HL-60 (cell line): ENCODE measurements at regions not wholly inside any gene's neighbourhood (a gene's known extent, or its start where the extent isn't known, plus 50 kb on each side); places are given as distances from the start of the nearest gene placed in this dataset.

Experiments
- DNase-seq, 2 experiments: peaks; one replicate each; pipeline ENCODE4 v3.0.0-alpha.2; 2010 to 2020; ENCODE audit warnings: low read depth in 1 of 2, low spot score in 1 of 2
- H3K27ac ChIP-seq: fragments of 250-450 bp; sonication (Bioruptor Pico); replicated peaks from 2 replicates; pipeline ENCODE4 v1.5.1; 2020; ENCODE audit warnings: mild to moderate bottlenecking, moderate library complexity
- H3K27me3 ChIP-seq: fragments of 250-450 bp; sonication (Bioruptor Pico); 2 replicates; pipeline ENCODE4 v1.5.1; 2021; ENCODE audit warnings: mild to moderate bottlenecking, moderate library complexity; ENCODE audit not compliant: insufficient read depth, poor library complexity, severe bottlenecking
- H3K4me3 ChIP-seq: replicated peaks from 2 replicates; pipeline ENCODE4 v1.5.1; 2011; ENCODE audit warnings: mild to moderate bottlenecking, control low read depth, low read length; ENCODE audit not compliant: insufficient read depth
- CTCF ChIP-seq: IDR thresholded peaks from one replicate; pipeline ENCODE4 v1.5.1; 2011; ENCODE audit warnings: low read length, control low read depth, inconsistent platforms; ENCODE audit not compliant: insufficient read depth
- GABPA ChIP-seq: IDR thresholded peaks from 2 replicates; pipeline ENCODE4 v1.6.1; 2012; ENCODE audit warnings: low read depth
- POLR2AphosphoS5 ChIP-seq: IDR thresholded peaks from 2 replicates; pipeline ENCODE4 v1.6.1; 2012; ENCODE audit warnings: low read depth
- SPI1 ChIP-seq: IDR thresholded peaks from 2 replicates; pipeline ENCODE4 v1.6.1; 2012; ENCODE audit warnings: low read depth, mild to moderate bottlenecking, borderline replicate concordance
- TF ChIP-seq, protein P1 (sequence below): IDR thresholded peaks from 2 replicates; pipeline ENCODE4 v1.6.1; 2012; ENCODE audit warnings: low read depth; ENCODE audit not compliant: insufficient replicate concordance

- no peak for DNase-seq
- Histone ChIP-seq H3K27me3 (no peaks in the 10 kb centered on the region), H3K4me3 (no peak overlapping the region), H3K27ac (no peak overlapping the region)
- TF ChIP-seq POLR2AphosphoS5 (no peak), CTCF (no peak)
Observed at GRCh38 chr6:125512621-125513020, 210.9 kb upstream of the HDDC2 start.

DNA sequence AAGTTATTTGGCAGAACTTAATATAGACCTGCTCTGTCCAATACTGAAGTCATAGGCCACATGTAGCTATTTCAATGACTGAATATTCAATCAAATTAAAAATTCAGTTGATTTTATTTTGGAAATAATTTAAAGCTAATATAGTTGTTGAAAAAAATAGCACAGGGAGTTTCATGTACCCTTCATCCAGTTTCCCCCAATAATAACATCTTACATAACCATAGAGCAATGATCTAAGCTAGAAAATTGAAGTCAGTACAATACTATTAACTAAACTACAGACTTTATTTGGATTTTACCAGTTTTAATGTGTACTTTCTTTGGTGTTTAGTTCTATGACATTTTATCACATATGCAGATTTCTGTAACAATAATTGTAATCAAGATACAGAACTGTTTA is 212.2 kb upstream of the HDDC2 start:
- no peak overlapping the region for H3K27ac ChIP-seq
- TF ChIP-seq SPI1 (no peak), POLR2AphosphoS5 (no peak), CTCF (no peak), GABPA (no peak)
- TF ChIP-seq, protein P1, sequence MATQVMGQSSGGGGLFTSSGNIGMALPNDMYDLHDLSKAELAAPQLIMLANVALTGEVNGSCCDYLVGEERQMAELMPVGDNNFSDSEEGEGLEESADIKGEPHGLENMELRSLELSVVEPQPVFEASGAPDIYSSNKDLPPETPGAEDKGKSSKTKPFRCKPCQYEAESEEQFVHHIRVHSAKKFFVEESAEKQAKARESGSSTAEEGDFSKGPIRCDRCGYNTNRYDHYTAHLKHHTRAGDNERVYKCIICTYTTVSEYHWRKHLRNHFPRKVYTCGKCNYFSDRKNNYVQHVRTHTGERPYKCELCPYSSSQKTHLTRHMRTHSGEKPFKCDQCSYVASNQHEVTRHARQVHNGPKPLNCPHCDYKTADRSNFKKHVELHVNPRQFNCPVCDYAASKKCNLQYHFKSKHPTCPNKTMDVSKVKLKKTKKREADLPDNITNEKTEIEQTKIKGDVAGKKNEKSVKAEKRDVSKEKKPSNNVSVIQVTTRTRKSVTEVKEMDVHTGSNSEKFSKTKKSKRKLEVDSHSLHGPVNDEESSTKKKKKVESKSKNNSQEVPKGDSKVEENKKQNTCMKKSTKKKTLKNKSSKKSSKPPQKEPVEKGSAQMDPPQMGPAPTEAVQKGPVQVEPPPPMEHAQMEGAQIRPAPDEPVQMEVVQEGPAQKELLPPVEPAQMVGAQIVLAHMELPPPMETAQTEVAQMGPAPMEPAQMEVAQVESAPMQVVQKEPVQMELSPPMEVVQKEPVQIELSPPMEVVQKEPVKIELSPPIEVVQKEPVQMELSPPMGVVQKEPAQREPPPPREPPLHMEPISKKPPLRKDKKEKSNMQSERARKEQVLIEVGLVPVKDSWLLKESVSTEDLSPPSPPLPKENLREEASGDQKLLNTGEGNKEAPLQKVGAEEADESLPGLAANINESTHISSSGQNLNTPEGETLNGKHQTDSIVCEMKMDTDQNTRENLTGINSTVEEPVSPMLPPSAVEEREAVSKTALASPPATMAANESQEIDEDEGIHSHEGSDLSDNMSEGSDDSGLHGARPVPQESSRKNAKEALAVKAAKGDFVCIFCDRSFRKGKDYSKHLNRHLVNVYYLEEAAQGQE, result no peak
- no peak for DNase-seq
- H3K4me3 ChIP-seq, result no peak overlapping the region
- H3K27me3 ChIP-seq, result no peaks in the 10 kb centered on the region

- Histone ChIP-seq H3K27me3 (peaks cover 4% of the 10 kb centered on the region), H3K27ac (no peak overlapping the region), H3K4me3 (no peak overlapping the region)
- no peak for DNase-seq
- TF ChIP-seq, protein P1, result no peak
- no peak for TF ChIP-seq GABPA
- TF ChIP-seq POLR2AphosphoS5, result no peak
Observed at GRCh38 chr6:125516644-125517043, 214.9 kb upstream of the HDDC2 start.

- no peak for DNase-seq
- H3K27ac ChIP-seq, result no peak overlapping the region
- H3K4me3 ChIP-seq, result no peak overlapping the region
- peaks cover 4% of the 10 kb centered on the region for H3K27me3 ChIP-seq
- TF ChIP-seq GABPA (no peak), CTCF (no peak), POLR2AphosphoS5 (no peak), SPI1 (no peak)
- TF ChIP-seq, protein P1, result no peak
Observed at GRCh38 chr6:125519367-125519766, 217.6 kb upstream of the HDDC2 start.
